GM03348 (cell line): ENCODE measurements at regions not wholly inside any gene's neighbourhood (a gene's known extent, or its start where the extent isn't known, plus 50 kb on each side); places are given as distances from the start of the nearest gene placed in this dataset.
"Not testable (repeated sequence)": the region's sequence is repeated elsewhere in the genome, so short reads cannot be mapped to it uniquely, and the experiment has no call there.

Experiments
- DNase-seq: peaks from one replicate; pipeline ENCODE4 v3.0.0; 2012; ENCODE audit warnings: low spot score

- no peak for DNase-seq
Observed at GRCh38 chr17:83204230-83204725, 124.9 kb downstream of the METRNL start.

DNA sequence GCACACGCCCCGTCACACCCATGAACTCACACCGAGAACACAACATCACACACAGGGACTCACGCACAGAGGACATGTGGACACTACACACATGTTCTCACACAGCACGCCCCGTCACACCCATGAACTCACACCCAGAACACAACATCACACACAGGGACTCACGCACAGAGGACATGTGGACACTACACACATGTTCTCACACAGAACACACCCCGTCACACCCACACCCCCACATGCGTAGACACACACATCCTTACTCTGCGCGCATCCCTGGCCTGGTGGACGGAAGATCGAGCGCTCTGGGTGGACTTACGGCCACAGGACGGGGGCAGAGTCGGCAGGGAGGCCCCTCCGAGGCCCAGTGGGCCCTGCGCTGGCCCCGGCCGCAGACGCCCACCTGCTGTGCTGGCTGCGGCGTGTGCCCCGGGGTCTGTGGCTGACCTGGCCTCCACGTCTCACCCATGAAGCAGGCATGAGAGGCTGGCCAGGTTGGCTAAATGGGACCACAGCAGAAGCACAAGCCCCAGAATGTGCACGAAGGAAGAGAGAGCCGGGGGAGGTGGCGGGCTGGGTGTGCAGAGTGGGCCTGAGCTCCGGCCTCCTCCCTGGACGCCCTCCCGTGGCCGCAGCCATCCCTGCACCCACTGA lies 125.5 kb downstream of the METRNL start:
- DNase-seq = not testable (repeated sequence)

DNA sequence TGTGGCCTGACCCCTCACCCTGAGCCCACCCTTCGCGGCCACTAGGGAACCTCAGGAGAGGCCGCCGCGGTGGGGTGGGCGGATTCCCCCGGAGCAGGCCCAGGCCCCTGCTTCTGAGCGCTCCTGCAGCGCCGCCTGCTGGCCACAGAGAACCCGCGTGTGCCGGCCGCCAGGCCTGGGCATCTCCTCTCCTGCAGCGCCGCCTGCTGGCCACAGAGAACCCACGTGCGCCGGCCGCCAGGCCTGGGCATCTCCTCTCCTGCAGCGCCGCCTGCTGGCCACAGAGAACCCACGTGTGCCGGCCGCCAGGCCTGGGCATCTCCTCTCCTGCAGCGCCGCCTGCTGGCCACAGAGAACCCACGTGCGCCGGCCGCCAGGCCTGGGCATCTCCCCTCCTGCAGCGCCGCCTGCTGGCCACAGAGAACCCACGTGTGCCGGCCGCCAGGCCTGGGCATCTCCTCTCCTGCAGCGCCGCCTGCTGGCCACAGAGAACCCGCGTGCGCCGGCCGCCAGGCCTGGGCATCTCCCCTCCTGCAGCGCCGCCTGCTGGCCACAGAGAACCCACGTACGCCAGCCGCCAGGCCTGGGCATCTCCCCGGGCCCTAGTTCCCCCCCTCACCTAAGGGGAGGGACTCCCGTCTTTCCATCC lies 126.1 kb downstream of the METRNL start:
- not testable (repeated sequence) for DNase-seq

DNA sequence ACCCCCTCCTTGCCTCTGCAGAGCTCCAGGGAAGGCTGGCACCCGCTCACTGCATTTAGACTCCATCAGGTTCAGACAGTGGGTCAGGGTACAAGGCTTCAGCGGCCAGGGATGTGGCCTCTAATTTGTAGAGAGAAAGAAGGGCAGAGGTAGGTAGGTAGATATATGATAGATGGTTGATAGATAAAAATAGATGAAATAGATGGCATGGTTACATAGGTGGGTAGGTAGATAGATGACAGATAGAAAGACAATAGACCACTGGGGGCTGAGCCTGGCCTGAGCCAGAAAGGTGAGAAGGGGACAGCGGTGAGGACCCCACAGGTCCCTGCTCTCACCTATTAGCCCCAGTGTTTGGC lies 126.6 kb downstream of the METRNL start:
- not testable (repeated sequence) for DNase-seq

DNA sequence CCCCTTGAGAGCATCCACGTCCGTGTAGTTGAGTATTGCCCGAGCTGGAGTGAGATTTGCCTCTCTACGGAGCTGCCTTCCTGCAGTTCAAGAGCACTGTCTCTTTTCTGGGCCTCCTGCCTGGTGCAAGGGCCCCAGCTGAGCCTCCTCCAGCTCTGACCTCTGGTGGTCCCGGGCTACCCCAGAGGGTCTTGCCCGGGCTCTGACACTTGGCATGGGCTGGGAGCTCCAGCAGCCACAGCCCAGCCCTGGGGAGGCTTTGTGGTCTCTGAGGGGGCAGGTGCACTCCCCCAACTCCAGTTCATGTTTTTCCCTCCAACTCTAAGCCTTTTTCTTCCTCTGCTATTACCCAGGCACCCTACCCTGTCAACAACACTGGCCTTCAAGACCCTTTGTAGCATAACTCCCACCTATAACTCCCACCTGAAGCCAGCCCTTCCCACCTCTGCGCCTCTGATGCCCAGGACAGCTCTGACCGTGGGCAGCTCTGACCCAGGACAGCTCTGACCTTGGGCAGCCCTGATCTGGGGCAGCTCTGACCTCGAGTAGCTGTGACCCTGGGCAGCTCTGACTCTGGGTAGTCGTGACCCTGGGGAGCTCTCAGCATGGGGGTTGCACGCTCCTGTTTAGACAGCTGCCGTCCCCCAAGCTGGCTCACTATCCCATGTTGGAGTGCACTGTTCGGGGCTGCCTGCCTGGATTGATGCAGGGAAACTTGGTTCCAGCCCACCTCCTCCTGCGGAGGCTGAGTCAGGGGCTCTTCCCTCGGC lies 127.6 kb downstream of the METRNL start:
- not testable (repeated sequence) for DNase-seq

DNA sequence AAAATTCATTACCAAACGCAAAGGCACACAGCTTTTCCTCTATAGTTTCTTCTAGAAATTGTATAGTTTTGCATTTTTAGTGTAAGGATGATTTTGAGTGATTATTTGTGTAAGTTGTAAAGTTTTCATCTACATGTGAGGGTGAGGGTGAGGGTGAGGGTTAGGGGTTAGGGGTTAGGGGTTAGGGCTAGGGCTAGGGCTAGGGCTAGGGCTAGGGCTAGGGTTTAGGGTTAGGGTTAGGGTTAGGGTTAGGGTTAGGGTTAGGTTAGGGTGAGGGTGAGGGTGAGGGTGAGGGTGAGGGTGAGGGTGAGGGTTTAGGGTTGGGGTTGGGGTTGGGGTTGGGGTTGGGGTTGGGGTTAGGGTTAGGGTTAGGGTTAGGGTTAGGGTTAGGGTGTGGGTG lies 167.6 kb downstream of the METRNL start:
- DNase-seq = not testable (repeated sequence)
